ENCODE measurements at regions not wholly inside any gene's neighbourhood (a gene's known extent, or its start where the extent isn't known, plus 50 kb on each side); places are given as distances from the start of the nearest gene placed in this dataset.

DNA sequence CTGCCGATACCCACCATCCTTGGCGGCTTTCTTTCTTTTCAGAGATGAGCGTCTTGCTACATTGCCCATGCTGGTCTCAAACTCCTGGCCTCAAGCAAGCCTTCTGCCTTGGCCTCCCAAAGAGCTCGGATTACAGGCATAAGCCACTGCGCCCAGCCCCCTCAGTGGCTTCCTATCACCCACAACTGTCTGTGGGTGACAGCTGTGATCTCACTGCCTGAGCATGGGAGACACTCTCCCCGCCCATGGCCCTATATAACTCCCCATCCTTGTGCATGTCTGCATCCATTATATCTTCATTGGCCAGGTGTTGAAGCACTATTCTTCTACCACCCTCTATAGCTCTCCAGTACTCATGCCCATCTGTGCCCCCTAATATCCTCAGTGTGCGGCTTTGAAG, 76.2 kb downstream of the PTPRS start:
- TF ChIP-seq, protein P1, sequence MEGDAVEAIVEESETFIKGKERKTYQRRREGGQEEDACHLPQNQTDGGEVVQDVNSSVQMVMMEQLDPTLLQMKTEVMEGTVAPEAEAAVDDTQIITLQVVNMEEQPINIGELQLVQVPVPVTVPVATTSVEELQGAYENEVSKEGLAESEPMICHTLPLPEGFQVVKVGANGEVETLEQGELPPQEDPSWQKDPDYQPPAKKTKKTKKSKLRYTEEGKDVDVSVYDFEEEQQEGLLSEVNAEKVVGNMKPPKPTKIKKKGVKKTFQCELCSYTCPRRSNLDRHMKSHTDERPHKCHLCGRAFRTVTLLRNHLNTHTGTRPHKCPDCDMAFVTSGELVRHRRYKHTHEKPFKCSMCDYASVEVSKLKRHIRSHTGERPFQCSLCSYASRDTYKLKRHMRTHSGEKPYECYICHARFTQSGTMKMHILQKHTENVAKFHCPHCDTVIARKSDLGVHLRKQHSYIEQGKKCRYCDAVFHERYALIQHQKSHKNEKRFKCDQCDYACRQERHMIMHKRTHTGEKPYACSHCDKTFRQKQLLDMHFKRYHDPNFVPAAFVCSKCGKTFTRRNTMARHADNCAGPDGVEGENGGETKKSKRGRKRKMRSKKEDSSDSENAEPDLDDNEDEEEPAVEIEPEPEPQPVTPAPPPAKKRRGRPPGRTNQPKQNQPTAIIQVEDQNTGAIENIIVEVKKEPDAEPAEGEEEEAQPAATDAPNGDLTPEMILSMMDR (IDR thresholded peaks at IDR 0.05) = no peak
- TF ChIP-seq EP300 (IDR thresholded peaks at IDR 0.05) (no peak), POLR2A (IDR thresholded peaks at IDR 0.05) (no peak)
